ENCODE measurements at regions not wholly inside any gene's neighbourhood (a gene's known extent, or its start where the extent isn't known, plus 50 kb on each side); places are given as distances from the start of the nearest gene placed in this dataset.

- H3K4me2 ChIP-seq (replicated peaks; ENCODE audit: extremely low read depth, low read length, poor library complexity, severe bottlenecking): no peak overlapping the region
- 100% methylated on average over 1 of the region's 4 CpGs for WGBS (ENCODE audit: insufficient coverage)
- no peaks in the 10 kb centered on the region for H3K79me2 ChIP-seq (ENCODE audit: insufficient read depth, low read length)
- no peak overlapping the region for H3K27ac ChIP-seq (ENCODE audit: low read depth in 1 of 2, low read length in 2 of 2)
- DNase-seq: no peak
- no peak overlapping the region for H3K4me3 Mint-ChIP-seq
- H3K27ac Mint-ChIP-seq: no peak overlapping the region
- H3K9me3 ChIP-seq (replicated peaks in 1 of 2; ENCODE audit: control insufficient read depth in 1 of 2, insufficient read depth in 1 of 2, low read length in 2 of 2): peaks cover 0 to 5% of the 10 kb centered on the region in 2 donors
- peaks cover 2 to 15% (median 13%) of the 10 kb centered on the region in 7 donors for H3K9me3 Mint-ChIP-seq
- H3K27me3 Mint-ChIP-seq (ENCODE audit: low read depth in 3 of 3): peaks cover 0 to 1% (median 0%) of the 10 kb centered on the region in 3 donors
- H2AFZ ChIP-seq (ENCODE audit: insufficient read depth, low read depth, low read length, poor library complexity, severe bottlenecking): no peak overlapping the region
- TF ChIP-seq, protein P1, sequence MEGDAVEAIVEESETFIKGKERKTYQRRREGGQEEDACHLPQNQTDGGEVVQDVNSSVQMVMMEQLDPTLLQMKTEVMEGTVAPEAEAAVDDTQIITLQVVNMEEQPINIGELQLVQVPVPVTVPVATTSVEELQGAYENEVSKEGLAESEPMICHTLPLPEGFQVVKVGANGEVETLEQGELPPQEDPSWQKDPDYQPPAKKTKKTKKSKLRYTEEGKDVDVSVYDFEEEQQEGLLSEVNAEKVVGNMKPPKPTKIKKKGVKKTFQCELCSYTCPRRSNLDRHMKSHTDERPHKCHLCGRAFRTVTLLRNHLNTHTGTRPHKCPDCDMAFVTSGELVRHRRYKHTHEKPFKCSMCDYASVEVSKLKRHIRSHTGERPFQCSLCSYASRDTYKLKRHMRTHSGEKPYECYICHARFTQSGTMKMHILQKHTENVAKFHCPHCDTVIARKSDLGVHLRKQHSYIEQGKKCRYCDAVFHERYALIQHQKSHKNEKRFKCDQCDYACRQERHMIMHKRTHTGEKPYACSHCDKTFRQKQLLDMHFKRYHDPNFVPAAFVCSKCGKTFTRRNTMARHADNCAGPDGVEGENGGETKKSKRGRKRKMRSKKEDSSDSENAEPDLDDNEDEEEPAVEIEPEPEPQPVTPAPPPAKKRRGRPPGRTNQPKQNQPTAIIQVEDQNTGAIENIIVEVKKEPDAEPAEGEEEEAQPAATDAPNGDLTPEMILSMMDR (IDR thresholded peaks at IDR 0.05): no peak
- no peaks in the 10 kb centered on the region for H4K20me1 ChIP-seq (ENCODE audit: insufficient read depth, low read length)
- H3K36me3 Mint-ChIP-seq: no peaks in the 10 kb centered on the region
- no peaks in the 10 kb centered on the region for H3K36me3 ChIP-seq (replicated peaks in 1 of 2; ENCODE audit: control insufficient read depth in 1 of 2, insufficient read depth in 2 of 2, low read length in 2 of 2)
- no peaks in the 10 kb centered on the region for H3K4me1 ChIP-seq (ENCODE audit: control insufficient read depth in 1 of 2, insufficient read depth in 2 of 2, low read length in 2 of 2)
- no peak overlapping the region for H3K9ac ChIP-seq (ENCODE audit: insufficient read depth, low read length, poor library complexity, severe bottlenecking)
- H3K4me3 ChIP-seq (replicated peaks in 1 of 3; ENCODE audit: low read depth in 2 of 3, low read length in 3 of 3): no peak overlapping the region
- intact Hi-C loops (cut with micrococcal nuclease): no loop called here
- H3K27me3 ChIP-seq (ENCODE audit: control insufficient read depth in 2 of 2, insufficient read depth in 2 of 2, low read length in 2 of 2): no peaks in the 10 kb centered on the region
- H3K4me1 Mint-ChIP-seq: no peaks in the 10 kb centered on the region
These were observed 265.9 kb upstream of the FERMT1 start for GRCh38 chr20:6388671-6389197.

DNA sequence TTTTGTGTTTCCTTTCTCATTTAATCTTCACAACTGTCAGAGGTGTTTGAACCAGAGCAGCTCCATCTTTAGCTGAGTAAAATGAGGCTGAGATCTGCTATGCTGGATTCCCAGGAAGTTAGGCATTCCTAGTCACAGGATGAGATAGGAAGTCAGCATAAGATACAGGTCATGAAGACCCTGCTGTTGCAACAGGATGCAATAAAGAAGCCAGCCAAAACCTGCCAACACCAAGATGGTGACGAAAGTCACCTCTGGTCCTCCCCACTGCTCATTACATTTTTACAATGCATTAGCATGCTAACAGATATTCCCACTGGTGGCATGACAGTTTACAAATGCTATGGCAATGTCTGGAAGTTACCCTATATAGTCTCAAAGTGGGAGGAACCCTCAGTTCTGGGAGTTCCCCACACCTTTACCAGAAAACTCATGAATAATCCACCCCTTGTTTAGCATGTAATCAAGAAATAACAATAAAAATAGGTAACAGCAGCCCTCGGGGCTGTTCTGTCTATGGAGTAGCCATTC lies 262.2 kb upstream of the FERMT1 start:
- H3K4me1 Mint-ChIP-seq: no peaks in the 10 kb centered on the region
- H3K4me1 ChIP-seq (ENCODE audit: control insufficient read depth in 1 of 2, insufficient read depth in 2 of 2, low read length in 2 of 2): no peaks in the 10 kb centered on the region

More for the DNA sequence above, 262.2 kb upstream of the FERMT1 start:
- Histone ChIP-seq H3K27me3 (ENCODE audit: control insufficient read depth in 2 of 2, insufficient read depth in 2 of 2, low read length in 2 of 2) (no peaks in the 10 kb centered on the region), H2AFZ (ENCODE audit: insufficient read depth, low read depth, low read length, poor library complexity, severe bottlenecking) (no peak overlapping the region), H3K9me3 (replicated peaks in 1 of 2; ENCODE audit: control insufficient read depth in 1 of 2, insufficient read depth in 1 of 2, low read length in 2 of 2) (peaks cover 0 to 5% of the 10 kb centered on the region in 2 donors), H3K9ac (ENCODE audit: insufficient read depth, low read length, poor library complexity, severe bottlenecking) (no peak overlapping the region), H3K79me2 (ENCODE audit: insufficient read depth, low read length) (no peaks in the 10 kb centered on the region), H3K4me3 (replicated peaks in 1 of 3; ENCODE audit: low read depth in 2 of 3, low read length in 3 of 3) (no peak overlapping the region), H4K20me1 (ENCODE audit: insufficient read depth, low read length) (no peaks in the 10 kb centered on the region), H3K4me2 (replicated peaks; ENCODE audit: extremely low read depth, low read length, poor library complexity, severe bottlenecking) (no peak overlapping the region), H3K27ac (ENCODE audit: low read depth in 1 of 2, low read length in 2 of 2) (no peak overlapping the region), H3K36me3 (replicated peaks in 1 of 2; ENCODE audit: control insufficient read depth in 1 of 2, insufficient read depth in 2 of 2, low read length in 2 of 2) (no peaks in the 10 kb centered on the region)
- Mint-ChIP-seq H3K4me3 (no peak overlapping the region), H3K27me3 (ENCODE audit: low read depth in 3 of 3) (peaks cover 0 to 1% (median 0%) of the 10 kb centered on the region in 3 donors), H3K9me3 (peaks cover 2 to 14% (median 12%) of the 10 kb centered on the region in 7 donors), H3K27ac (no peak overlapping the region), H3K36me3 (no peaks in the 10 kb centered on the region)
- WGBS (ENCODE audit: insufficient coverage): 80% methylated on average over 1 of the region's 2 CpGs
- no peak for DNase-seq
- TF ChIP-seq, protein P1 (IDR thresholded peaks at IDR 0.05): no peak
- intact Hi-C loops (cut with micrococcal nuclease): no loop called here

All from CD14-positive monocyte (primary cell).